ENCODE measurements at regions not wholly inside any gene's neighbourhood (a gene's known extent, or its start where the extent isn't known, plus 50 kb on each side); places are given as distances from the start of the nearest gene placed in this dataset.

DNA sequence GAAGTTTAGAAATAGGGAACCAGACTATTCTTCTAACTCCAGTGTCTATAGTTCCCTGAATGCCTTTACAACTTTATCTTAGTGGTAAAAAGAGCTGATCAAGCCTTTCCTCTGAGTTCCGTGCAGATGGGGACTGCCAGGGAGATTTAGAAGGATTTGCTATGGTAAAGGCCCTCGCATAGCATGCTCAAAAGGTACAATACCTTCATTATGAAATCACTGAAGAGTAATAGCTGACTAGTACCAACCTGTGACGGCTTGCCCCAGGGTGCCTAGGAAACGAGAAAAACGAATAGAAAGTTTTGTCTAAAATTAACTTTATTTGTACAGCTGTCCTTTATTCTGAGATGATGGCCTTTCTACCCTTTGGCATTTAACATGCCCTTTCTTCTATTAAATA is 150.1 kb upstream of the ARHGAP42 start:
- DNase-seq: no peak

DNA sequence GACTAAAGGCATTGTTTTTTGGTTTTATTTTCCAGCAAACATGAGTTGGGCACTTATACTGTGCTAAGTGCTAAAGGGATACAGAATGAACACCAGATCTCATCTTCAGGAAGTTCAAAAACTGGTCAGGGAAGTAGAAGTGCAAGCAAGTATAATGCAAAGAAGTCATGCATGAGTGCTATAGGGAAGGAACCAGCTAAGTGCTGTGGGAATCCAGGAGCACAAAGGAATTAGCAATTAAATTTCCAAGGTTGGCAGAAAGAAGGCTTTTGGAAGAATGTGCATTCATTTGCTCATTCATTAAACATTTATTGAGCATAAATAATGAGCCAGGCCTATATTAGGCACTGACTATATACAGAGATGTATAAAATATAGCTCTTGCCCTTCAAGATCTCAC is 143.7 kb upstream of the ARHGAP42 start:
- DNase-seq: no peak

DNA sequence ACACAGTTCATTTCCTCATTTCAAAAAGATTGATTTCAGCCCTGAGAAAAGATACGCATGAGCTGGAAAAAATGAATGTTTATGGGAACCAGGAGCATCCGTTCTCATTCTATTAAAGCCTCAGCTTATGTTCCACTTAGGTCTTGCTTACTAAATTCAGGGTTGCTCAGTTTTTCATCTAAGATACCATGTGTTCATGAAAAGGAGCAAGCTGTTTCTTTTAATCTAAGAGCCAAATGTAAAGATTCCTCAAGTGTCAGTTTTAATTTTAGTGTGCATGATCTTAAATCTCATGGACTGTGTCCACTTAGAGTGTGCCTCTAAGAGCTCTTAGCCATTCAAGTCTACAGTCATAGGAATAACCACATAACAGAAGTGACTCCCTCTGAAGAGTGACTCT is 141.5 kb upstream of the ARHGAP42 start:
- DNase-seq: peak in 1 of 3 experiments; percentile 92

DNA sequence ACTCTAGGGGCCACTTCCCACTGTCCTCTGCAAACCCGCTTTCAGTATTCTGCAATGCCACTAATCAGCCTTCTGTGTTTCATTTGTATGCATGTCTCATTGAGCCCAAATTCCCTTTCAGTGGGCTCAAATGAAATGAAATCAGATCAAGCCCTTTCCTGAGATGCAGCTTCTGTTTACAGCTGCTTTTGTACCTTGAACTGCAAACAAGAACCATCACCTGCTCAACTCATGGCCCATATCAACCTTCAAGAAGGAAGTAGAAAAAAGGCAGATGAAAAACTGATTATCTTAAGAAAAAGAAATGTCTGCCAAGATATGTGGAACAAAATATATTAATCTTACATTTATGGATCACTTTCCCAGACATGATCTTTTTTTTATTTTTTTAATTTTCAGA is 141.1 kb upstream of the ARHGAP42 start:
- no peak for DNase-seq

DNA sequence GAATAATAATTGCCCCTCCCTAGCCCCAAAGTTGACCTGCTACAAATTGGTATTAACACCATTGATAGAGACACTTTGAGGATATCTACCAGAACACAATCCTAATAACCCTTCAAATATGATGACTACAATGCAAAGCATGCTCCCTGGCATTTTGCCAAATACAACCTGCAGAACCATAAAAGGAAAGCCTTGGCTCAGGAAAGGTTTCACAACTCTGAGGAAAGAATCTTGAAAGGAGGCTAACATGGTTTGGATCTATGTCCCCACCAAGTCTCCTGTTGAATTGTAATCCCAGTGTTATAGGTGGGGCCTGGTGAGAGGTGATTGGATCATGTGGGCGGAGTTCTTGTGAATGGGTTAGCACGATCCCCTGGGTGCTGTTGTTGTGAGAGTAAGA is 140.4 kb upstream of the ARHGAP42 start:
- peak; percentile 30 to 64 (median 44) for DNase-seq

GRCh38 chr11:100550298-100550697 is 136.8 kb upstream of the ARHGAP42 start:
- DNase-seq: no peak

GRCh38 chr11:100550912-100551632 is 136.0 kb upstream of the ARHGAP42 start:
- DNase-seq: peak; percentile 13 to 99 (median 94)

- no peak for DNase-seq
Observed at GRCh38 chr11:100555931-100556330, 131.2 kb upstream of the ARHGAP42 start.

GRCh38 chr11:100556781-100557180 is 130.3 kb upstream of the ARHGAP42 start:
- DNase-seq: no peak

GRCh38 chr11:100557830-100558611 is 129.1 kb upstream of the ARHGAP42 start:
- DNase-seq: no peak

GRCh38 chr11:100560606-100561005 is 126.5 kb upstream of the ARHGAP42 start:
- DNase-seq: no peak

GRCh38 chr11:100561323-100561722 is 125.8 kb upstream of the ARHGAP42 start:
- DNase-seq: no peak

- DNase-seq: no peak
Observed at GRCh38 chr11:100562128-100562527, 125.0 kb upstream of the ARHGAP42 start.

GRCh38 chr11:100563541-100564280 is 123.4 kb upstream of the ARHGAP42 start:
- no peak for DNase-seq

GRCh38 chr11:100573911-100574513 is 113.1 kb upstream of the ARHGAP42 start:
- DNase-seq: no peak

DNA sequence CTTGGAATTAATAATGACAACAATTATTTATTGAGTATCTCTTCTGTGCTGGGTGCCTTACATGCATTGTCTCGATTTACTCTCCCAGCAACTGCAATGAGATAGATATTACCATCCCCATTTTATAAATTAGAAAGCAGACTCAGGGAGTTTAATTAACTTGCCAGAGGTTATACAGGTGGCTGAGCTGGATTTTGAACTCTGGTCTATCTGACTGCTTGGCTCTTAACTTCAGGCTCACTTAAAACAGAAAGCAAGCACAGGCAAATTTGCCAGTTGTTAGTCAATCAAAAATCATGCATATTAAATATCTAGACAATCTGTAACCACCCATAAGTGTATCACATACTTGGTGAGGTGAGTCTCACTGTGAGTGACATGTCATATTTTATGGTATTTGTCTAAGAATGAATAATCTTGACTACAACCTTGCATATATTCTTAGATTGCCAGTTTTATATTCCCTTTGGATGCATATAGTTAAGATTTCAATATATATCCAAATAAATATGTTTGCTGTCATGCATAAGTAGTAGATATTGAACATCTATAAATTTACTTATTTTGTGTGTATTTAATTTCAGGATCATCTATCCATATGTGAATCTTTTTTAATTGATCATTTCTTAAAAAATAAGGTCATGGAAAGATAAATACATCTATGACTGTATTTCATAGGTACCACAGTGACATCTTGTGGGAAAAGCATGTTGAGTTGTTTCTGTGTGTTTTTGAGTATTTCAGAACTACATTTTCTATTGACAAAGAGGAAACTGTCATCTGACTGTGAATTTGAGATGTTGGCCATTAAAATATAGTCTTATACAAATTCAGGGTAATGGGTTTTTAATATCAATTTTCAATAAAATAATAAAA is 112.0 kb upstream of the ARHGAP42 start:
- DNase-seq: peak; percentile 18 to 85 (median 25)

GRCh38 chr11:100575860-100576717 is 111.0 kb upstream of the ARHGAP42 start:
- DNase-seq: peak; percentile 25 to 86 (median 42)

GRCh38 chr11:100576718-100577021 is 110.4 kb upstream of the ARHGAP42 start:
- DNase-seq: no peak

DNA sequence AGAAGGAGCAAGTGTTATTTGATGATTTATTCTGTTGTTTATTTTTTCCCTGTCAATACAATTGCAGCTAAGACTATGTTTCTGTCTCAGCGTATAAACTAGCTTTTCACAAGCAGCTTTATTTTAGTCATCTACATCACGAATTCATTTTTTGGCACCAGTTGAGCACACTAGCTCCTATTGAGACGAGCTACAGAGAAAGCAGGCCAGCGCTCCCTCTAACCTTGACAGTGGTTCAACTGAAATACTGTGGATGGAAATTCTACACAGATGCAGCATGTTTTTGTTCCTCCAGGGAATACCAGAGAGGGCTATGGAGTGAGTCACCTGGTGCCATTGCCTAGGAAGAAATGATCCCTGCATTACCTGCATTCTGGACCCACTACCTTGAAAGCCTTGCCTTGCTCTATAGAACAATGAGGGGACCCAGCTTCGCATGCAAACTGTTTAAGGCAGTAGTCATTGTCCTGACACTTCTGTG is 108.2 kb upstream of the ARHGAP42 start:
- no peak for DNase-seq

GRCh38 chr11:100581318-100581717 is 105.8 kb upstream of the ARHGAP42 start:
- no peak for DNase-seq
